Liver (tissue), 3 donors: ENCODE measurements at regions not wholly inside any gene's neighbourhood (a gene's known extent, or its start where the extent isn't known, plus 50 kb on each side); places are given as distances from the start of the nearest gene placed in this dataset.

Experiments
- EGR1 ChIP-seq, 2 donors: IDR thresholded peaks; 2 replicates each; pipeline ENCODE4 v1.6.1; 2016 to 2018; ENCODE audit warnings: antibody characterized with exemption in 2 of 2, low read depth in 2 of 2
- TAF1 ChIP-seq: conservative IDR thresholded peaks from 2 replicates; pipeline ENCODE4 v1.6.1; 2016; ENCODE audit warnings: antibody characterized with exemption, mild to moderate bottlenecking
- YY1 ChIP-seq: IDR thresholded peaks from 2 replicates; pipeline ENCODE4 v1.6.1; 2016; ENCODE audit warnings: antibody characterized with exemption, mild to moderate bottlenecking
- TF ChIP-seq, protein P1 (sequence below): fragments of 150-350 bp; IDR thresholded peaks from 2 replicates; pipeline ENCODE4 v1.5.1; 2017; ENCODE audit warnings: improper control_type of control experiment, low read depth, low read length; ENCODE audit not compliant: missing input control
- TF ChIP-seq, protein P2 (sequence below): IDR thresholded peaks from 2 replicates; pipeline ENCODE4 v1.6.1; 2016; ENCODE audit warnings: antibody characterized with exemption, mild to moderate bottlenecking
- TF ChIP-seq, protein P3 (sequence below): IDR thresholded peaks from 2 replicates; pipeline ENCODE4 v1.6.1; 2016; ENCODE audit warnings: antibody characterized with exemption
- donor health status: healthy.
- donor health status: healthy.

DNA sequence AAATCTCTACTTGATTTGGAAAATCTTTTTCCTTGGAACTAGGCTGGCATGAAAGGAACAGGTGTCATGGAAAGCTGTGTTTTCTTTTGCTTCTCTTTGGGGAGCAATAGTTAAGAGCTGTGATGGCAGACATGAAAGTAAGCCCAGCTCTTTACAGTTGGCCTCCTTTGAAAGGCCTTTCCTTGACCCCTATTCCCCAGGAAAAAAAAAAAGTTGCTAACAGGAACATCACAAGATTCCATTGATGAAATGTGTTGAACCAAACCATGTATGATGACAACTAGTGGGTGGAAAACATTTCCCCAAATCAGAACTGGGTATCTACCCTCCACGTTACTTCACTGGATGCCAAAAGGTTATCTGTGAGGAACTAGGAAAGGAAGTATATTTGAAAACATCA lies 190.7 kb upstream of the RPL34 start:
- TF ChIP-seq, protein P1, sequence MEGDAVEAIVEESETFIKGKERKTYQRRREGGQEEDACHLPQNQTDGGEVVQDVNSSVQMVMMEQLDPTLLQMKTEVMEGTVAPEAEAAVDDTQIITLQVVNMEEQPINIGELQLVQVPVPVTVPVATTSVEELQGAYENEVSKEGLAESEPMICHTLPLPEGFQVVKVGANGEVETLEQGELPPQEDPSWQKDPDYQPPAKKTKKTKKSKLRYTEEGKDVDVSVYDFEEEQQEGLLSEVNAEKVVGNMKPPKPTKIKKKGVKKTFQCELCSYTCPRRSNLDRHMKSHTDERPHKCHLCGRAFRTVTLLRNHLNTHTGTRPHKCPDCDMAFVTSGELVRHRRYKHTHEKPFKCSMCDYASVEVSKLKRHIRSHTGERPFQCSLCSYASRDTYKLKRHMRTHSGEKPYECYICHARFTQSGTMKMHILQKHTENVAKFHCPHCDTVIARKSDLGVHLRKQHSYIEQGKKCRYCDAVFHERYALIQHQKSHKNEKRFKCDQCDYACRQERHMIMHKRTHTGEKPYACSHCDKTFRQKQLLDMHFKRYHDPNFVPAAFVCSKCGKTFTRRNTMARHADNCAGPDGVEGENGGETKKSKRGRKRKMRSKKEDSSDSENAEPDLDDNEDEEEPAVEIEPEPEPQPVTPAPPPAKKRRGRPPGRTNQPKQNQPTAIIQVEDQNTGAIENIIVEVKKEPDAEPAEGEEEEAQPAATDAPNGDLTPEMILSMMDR = no peak
- TF ChIP-seq, protein P2, sequence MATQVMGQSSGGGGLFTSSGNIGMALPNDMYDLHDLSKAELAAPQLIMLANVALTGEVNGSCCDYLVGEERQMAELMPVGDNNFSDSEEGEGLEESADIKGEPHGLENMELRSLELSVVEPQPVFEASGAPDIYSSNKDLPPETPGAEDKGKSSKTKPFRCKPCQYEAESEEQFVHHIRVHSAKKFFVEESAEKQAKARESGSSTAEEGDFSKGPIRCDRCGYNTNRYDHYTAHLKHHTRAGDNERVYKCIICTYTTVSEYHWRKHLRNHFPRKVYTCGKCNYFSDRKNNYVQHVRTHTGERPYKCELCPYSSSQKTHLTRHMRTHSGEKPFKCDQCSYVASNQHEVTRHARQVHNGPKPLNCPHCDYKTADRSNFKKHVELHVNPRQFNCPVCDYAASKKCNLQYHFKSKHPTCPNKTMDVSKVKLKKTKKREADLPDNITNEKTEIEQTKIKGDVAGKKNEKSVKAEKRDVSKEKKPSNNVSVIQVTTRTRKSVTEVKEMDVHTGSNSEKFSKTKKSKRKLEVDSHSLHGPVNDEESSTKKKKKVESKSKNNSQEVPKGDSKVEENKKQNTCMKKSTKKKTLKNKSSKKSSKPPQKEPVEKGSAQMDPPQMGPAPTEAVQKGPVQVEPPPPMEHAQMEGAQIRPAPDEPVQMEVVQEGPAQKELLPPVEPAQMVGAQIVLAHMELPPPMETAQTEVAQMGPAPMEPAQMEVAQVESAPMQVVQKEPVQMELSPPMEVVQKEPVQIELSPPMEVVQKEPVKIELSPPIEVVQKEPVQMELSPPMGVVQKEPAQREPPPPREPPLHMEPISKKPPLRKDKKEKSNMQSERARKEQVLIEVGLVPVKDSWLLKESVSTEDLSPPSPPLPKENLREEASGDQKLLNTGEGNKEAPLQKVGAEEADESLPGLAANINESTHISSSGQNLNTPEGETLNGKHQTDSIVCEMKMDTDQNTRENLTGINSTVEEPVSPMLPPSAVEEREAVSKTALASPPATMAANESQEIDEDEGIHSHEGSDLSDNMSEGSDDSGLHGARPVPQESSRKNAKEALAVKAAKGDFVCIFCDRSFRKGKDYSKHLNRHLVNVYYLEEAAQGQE = no peak
- TF ChIP-seq, protein P3, sequence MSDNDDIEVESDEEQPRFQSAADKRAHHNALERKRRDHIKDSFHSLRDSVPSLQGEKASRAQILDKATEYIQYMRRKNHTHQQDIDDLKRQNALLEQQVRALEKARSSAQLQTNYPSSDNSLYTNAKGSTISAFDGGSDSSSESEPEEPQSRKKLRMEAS = no peak
- no peak for TF ChIP-seq EGR1 (IDR thresholded peaks at IDR 0.05; ENCODE audit: low read depth in 2 of 2)
- TF ChIP-seq YY1 = no peak
- no peak for TF ChIP-seq TAF1
